ENCODE measurements at regions not wholly inside any gene's neighbourhood (a gene's known extent, or its start where the extent isn't known, plus 50 kb on each side); places are given as distances from the start of the nearest gene placed in this dataset.

- no peak for TF ChIP-seq CTCF (conservative IDR thresholded peaks at IDR 0.05; ENCODE audit: low read depth in 2 of 2)
- no peak for TF ChIP-seq POLR2AphosphoS5 (IDR thresholded peaks at IDR 0.05; ENCODE audit: low read depth)
- no peak for TF ChIP-seq NANOG (IDR thresholded peaks at IDR 0.05; ENCODE audit: borderline replicate concordance)
These were observed 134.6 kb upstream of the VLDLR start (continued) for GRCh38 chr9:2486988-2487387.

- Mint-ChIP-seq H3K36me3 (ENCODE audit: low read depth) (peaks cover 25% of the 10 kb centered on the region), H3K9me3 (no peaks in the 10 kb centered on the region; the same call in 2 of the 3 replicates), H3K4me1 (peaks cover 28% of the 10 kb centered on the region), H3K27ac (no peak overlapping the region; the same call in 1 of the 2 replicates), H3K27me3 (ENCODE audit: insufficient read depth, low read depth, poor library complexity) (no peaks in the 10 kb centered on the region), H3K4me3 (no peak overlapping the region)
- Histone ChIP-seq H3K4me3 (no peak overlapping the region), H3K4me2 (no peak overlapping the region), H3K36me3 (ENCODE audit: insufficient read depth) (0 out of 2 replicates have a peak, but pooled peaks cover 3% of the 10 kb centered on the region), H3F3A (replicated peaks; ENCODE audit: low read depth) (no peaks in the 10 kb centered on the region), H3K9me2 (ENCODE audit: insufficient read depth) (peaks cover 13% of the 10 kb centered on the region), H2AFZ (no peak overlapping the region), H4K20me1 (replicated peaks; ENCODE audit: insufficient read depth) (no peaks in the 10 kb centered on the region), H3K4me1 (ENCODE audit: insufficient read depth) (peaks cover 2% of the 10 kb centered on the region), H3K27ac (ENCODE audit: low read depth) (no peak overlapping the region), H3K79me2 (replicated peaks; ENCODE audit: insufficient read depth) (no peaks in the 10 kb centered on the region), H3K27me3 (ENCODE audit: insufficient read depth) (no peaks in the 10 kb centered on the region)
- DNase-seq (ENCODE audit: low spot score) (no peak), ATAC-seq (no peak)
- TF ChIP-seq CREB1 (CRISPR knock-in tag; IDR thresholded peaks at IDR 0.05; ENCODE audit: low read depth): no peak
- TF ChIP-seq JUNB (IDR thresholded peaks at IDR 0.05; ENCODE audit: unreplicated experiment): no peak
- TF ChIP-seq EZH2phosphoT487 (IDR thresholded peaks at IDR 0.05; ENCODE audit: unreplicated experiment): no peak
- no peak for TF ChIP-seq NANOG (IDR thresholded peaks at IDR 0.05; ENCODE audit: borderline replicate concordance)
- TF ChIP-seq ETS1 (IDR thresholded peaks at IDR 0.05): no peak
- TF ChIP-seq POLR2AphosphoS5 (IDR thresholded peaks at IDR 0.05; ENCODE audit: low read depth): no peak
These were observed 131.7 kb upstream of the VLDLR start for GRCh38 chr9:2489838-2490314.

GRCh38 chr9:2492161-2492560, 129.4 kb upstream of the VLDLR start:
- Histone ChIP-seq H3K9me2 (ENCODE audit: insufficient read depth) (peaks cover 13% of the 10 kb centered on the region), H3K36me3 (ENCODE audit: insufficient read depth) (0 out of 2 replicates have a peak, but pooled peaks cover 3% of the 10 kb centered on the region), H3F3A (replicated peaks; ENCODE audit: low read depth) (no peaks in the 10 kb centered on the region), H2AFZ (no peak overlapping the region), H3K4me3 (no peak overlapping the region), H4K20me1 (replicated peaks; ENCODE audit: insufficient read depth) (no peaks in the 10 kb centered on the region), H3K79me2 (replicated peaks; ENCODE audit: insufficient read depth) (no peaks in the 10 kb centered on the region), H3K4me1 (ENCODE audit: insufficient read depth) (peaks cover 7% of the 10 kb centered on the region), H3K4me2 (no peak overlapping the region), H3K27me3 (ENCODE audit: insufficient read depth) (no peaks in the 10 kb centered on the region), H3K27ac (ENCODE audit: low read depth) (no peak overlapping the region)
- no peak for DNase-seq (ENCODE audit: low spot score)
- no peak for ATAC-seq
- Mint-ChIP-seq H3K27ac (no peak overlapping the region), H3K4me3 (no peak overlapping the region), H3K36me3 (ENCODE audit: low read depth) (peaks cover 25% of the 10 kb centered on the region), H3K4me1 (peaks cover 29% of the 10 kb centered on the region), H3K27me3 (ENCODE audit: insufficient read depth, low read depth, poor library complexity) (no peaks in the 10 kb centered on the region), H3K9me3 (no peaks in the 10 kb centered on the region)
- no peak for TF ChIP-seq ZNF331 (CRISPR knock-in tag; IDR thresholded peaks at IDR 0.05; ENCODE audit: low read depth)
